HG03571 (cell line): ENCODE measurements at regions not wholly inside any gene's neighbourhood (a gene's known extent, or its start where the extent isn't known, plus 50 kb on each side); places are given as distances from the start of the nearest gene placed in this dataset.

Experiments used
- ATAC-seq: cut with Tn5 transposase; IDR thresholded peaks from one replicate; pipeline ENCODE4 v1.9.1; 2021; ENCODE audit not compliant: unreplicated experiment

DNA sequence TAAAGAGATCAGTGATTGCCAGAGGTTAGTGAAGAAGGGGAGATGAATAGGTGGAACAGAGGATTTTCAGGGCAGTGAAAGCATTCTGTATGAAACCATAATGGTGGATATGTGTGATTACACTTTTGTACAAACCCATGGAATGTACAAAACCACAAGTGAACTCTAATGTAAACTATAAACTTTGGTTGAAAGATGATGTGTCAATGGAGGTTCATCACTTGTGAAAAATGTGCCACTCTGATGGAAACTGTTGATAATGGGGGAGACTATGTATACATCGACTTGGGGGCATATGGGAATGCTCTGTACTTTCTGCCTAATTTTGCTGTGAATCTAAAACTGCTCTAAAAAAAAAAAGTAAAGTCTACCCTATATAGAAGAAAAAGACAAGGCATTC, 68.7 kb upstream of the ARHGEF3 start:
- ATAC-seq, result no peak

DNA sequence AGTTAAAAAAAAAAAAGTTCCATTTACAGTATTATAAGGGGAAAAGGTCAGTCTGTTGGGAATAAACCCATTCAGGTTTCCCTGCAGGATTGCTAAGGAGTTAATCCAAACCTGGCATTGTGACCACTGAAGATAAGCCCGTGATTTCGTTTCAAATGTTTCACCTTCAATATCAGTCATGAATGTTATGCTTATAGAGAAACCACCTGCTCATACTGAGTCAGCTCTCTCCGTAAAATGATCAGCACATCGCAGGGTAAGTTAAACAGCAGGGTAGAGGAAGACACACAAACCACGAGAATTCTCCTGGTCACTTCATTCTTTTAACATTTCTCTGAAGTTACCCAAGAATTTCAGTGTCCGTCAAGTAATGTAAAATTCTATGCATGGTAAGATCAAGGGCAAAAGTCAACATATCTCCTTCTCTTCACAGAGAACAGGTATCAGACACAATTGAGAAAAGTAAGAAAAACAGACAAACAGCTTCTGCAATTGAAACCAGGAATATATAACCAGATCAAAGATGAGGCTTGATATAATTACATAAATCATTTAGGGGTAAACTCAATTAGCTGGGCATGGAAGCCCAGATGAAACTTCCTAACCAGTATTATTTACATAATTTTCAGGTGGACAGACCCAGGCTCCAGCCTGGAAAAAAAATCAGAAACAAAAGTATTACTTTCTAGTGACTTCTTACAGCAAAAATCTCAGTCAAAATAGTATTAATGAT, 67.6 kb upstream of the ARHGEF3 start:
- ATAC-seq, result no peak

DNA sequence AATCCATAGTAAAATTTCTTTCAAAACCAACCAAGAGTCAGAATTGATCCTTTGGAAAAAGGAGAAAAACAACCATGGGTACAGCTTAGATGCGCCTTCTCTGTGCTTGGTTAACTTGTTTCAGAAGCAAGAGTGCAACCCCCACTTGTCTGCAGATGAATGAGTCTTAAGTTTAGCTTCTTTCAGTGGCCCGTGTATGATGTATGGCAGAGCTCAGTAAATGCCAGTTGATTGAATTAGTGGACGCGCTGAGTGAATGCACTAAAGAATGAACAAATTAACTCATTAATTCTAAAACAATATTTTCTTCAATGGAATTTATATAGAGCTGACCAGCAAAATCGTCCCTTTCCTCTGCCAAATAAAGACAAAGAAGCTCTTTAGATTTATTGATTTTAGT, 67.0 kb upstream of the ARHGEF3 start:
- ATAC-seq, result no peak

DNA sequence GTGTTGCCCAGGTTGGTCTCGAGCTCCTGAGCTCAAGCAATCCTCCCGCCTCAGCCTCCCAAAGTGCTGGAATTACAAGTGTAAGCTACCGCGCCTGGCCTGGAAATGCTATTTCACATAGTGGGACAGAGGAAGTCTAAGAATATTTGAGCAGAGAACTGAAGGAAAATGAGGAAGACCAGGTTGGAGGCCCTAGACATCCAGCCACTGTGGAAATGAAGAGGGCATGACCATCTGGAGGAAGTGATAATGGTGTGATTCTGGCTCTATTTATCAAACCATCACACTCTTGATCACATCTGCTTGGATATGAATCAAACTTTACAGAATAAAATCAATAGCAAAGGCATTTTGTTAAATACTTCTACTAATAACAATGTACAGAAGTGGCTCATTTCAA, 65.9 kb upstream of the ARHGEF3 start:
- no peak for ATAC-seq

DNA sequence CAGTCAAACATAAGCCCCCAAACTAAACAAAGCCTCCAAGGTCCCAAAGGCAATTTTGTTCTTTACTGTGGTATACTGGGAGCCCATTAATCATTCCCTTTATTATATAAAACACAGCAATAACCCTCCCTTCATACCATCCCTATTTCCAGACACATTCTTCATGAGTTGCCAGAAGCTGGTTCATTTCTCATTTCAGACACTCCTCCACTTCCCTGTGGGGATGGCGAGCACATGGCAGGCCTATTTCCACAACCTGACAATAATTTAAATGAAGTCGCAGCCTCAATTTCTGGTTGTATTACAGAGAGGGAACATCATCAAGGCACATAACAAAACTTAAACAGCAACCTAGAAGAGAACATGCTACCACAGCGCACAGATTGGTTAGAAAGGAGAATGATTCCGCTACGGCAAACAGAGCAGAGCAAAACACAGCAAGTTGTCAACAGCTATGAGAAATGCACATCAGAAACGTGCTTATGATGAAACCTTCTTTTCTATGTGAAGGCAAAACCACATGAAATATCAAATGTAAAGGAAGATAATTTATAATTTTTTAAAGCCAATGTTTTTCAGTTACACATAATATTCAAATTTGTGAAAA, 63.3 kb upstream of the ARHGEF3 start:
- no peak for ATAC-seq

DNA sequence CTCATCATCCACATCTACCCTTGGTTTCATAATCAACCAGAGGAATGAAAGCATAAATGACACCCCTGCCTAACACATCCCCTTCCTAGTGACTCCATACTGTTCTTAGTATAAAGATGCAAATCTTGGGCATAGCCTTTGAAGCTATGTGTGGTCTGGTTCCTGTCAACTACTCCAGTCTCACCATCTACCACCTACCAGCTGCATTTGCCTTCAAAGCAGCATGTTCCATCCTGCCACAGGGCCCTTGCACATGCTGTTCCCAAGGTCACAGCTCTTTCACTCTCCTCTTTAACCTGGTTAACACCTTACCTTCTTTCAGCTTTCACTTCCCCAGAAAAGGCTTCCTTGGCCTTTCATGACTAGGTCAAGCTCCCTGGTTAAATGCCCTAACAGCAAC, 62.3 kb upstream of the ARHGEF3 start:
- ATAC-seq, result no peak

DNA sequence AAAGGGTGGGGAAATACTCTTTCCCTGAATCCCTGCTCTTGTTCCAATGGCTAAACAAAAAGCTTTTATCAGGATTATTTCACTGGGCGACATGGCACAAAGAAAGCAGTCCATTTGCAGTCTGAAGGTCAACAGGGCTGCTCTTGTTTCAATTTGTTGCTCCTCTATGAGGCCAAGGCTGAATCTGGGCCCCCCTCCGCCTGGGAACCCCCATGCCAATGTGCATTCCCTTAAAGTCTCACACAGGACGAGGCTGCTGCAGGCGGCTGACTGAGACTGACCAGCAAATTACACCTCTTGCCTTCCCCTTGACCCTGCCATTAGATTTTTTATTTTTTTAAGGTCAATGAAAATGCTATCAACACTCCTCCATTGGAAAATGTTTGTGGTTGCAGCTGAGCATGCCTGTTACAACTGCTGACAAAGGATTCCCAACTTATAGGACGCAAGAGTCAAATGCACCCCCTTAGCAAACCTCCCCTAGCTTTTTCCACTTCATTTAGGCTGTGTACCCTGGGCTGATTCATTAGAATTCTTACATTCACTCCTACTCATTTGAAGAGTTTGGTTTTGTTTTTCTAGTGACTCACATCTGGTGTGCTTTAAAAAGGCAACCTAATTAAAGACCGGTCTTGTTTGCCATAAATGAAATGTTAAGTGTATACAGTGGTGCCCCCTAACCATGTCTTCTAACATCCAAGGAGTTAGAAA, 60.8 kb upstream of the ARHGEF3 start:
- no peak for ATAC-seq

DNA sequence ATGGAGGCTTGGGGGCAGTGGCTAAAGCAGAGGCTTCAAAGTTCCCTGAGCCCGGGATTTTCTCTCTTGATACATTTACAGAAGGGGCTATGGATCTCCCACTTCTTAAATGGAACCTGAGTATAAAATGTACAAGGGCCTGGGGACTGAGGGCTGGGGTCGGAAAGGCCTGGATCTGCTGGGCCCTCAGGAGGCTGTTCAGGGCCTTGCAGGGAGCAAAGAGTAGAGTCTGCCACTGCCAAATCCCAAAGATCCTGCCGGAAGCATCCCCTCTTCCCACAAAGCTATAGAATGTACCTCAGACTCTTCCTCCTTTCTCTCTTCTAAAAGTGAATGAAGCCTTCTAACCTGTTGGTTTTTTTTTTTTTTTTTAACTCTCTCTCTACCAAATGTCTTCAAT, 59.8 kb upstream of the ARHGEF3 start:
- ATAC-seq, result no peak

DNA sequence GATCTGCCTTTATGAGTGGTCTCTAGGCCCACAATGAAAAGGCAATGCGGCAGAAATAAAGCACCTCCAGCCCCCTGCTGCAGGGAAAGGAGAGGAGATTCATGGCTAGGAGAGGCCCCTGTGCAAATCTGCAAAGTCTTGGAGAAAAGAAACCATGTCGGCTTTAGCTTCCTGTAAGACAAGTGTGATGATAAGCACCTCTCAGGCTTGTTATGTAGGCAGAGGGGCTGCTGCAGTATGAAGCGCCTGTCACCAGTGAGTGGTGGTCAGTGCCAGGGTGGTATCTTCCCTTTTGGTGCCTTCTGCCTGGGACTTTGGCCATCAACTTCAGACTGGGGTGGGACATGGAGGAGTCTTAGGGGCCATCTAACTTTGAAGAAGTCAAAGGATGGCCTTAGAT, 59.2 kb upstream of the ARHGEF3 start:
- ATAC-seq, result no peak

DNA sequence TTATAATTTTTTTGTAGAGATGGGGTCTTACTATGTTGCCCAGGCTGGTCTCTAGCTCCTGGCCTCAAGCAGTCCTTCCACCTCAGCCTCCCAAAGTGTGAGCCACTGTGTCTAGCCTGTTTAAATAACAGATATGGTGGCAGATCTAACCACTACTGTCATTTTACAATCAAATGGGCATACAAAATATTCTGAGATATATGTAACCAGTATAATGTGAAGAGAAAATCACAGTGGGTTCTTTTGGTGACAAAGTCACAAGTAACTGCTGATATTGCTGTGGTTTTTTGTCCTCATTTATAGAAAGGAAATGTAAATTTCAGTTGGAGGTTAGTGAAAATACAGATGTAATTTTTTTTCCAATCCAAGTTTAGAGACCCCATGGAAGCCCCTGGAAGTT, 58.6 kb upstream of the ARHGEF3 start:
- no peak for ATAC-seq

DNA sequence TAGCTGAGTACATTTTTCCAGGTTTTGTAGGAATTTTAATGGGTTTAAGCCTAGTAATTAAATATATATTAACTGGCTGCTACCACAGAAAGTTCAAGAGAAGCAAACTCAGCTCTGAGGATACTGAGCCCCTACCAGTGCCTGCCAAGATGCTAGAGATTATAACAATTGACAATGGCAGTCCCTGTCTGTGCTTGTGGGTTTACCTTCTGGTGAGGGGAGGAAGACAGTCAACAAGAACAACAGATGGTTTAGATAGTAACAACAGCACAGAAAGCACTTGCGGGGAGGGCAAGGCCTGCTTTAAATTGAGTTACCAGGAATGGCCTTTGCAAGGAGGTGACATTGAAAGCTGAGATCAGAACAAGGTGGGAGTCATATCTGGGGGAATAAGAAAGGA, 56.6 kb upstream of the ARHGEF3 start:
- ATAC-seq, result no peak

DNA sequence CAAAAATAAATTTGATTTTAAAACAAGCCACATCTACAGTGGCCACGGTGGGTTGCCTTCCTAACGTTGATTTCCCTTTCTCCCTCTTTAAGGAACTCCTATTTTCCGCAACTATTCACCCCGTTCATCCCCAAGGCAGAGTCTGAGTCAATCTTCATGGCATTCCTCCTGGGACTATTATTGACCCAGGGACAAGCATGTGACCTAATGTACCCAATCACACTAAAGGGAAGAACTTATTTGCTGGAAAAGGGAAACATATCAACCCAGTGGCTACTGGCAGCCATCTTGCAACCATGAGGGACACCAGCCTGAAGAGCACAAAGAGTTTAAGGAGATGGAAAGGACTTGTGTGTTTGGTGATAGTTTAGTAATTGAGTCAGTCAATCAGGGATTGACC, 55.4 kb upstream of the ARHGEF3 start:
- ATAC-seq, result no peak

DNA sequence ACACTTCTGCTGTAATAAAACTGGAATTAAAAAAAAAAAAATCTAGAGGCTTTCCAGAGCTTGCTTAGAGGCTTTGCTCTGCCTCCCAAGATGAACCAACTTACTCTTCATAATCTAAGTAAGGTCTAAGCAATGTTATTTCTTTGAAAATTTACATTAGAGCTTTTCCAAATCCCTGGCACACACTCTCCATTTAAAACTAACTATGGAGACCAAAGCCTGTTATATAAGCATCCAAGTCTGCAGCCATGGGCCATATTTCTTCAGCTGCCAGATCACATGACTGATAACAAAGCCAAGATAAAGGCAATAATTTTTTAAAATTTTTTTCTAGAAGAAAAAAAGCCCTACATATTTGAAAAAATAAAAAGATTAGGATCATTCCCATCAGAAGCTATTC, 55.0 kb upstream of the ARHGEF3 start:
- no peak for ATAC-seq

DNA sequence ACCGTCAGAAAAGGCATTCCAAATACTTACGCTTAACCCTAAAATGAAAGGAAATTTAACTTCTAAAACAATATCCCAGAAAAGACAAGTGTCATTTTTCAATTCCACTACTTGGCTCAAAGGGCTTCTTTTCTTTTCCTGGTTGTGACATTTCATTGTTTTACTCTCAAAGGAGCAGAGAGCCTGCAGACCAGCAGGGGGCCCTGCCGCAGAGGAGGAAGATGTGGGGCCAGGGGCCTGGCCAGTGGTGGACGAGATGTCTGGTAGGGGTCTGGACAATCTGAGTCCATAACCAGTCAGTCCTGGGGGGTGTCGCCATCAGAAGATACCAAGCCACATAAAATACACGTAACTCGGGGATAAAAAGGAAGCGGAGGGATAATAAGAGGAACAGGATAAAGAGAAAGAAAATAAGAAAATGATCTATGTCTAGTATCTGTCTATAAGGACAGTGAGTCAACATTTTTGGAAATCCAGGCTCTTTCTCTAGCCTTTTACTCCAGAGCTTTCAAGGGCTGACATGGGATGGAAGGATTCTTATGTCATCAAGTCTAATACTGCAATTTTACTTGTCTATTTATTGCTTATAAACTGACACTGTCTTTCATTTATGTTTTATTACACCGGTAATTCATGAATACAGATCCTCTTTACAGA, 54.2 kb upstream of the ARHGEF3 start:
- ATAC-seq, result no peak

DNA sequence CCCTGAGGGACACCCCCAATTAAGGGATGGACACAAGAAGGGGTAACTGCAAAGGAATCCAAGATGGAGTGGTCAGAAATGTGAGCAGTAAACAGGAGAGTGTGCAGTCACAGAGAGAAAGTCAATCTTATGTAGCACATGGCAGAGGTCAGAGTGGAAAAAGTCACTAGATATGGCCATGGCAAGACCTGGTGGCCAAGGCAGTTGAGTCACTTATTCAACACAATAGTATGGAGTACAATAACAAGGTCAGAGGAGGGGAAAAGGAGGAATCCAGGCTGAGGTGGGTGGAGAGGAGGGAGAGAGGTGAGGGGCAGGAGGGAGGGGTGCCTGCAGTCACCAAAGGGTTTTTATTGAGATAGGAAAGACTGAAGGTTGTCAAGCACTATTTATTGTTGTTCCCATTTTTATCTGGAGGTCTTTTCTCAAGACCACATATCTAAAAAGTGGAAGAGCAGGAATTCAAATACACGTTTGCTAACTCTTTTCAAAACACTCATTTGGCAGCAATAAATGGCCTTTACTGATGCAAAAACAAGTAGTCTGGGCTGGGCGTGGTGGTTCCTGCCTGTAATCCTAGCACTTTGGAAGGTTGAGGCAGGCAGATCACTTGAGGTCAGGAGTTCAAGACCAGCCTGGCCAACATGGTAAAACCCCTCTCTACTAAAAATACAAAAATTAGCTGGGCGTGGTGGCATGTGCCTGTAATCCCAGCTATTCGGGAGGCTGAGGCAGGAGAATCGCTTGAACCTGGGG, 53.3 kb upstream of the ARHGEF3 start:
- ATAC-seq, result no peak

DNA sequence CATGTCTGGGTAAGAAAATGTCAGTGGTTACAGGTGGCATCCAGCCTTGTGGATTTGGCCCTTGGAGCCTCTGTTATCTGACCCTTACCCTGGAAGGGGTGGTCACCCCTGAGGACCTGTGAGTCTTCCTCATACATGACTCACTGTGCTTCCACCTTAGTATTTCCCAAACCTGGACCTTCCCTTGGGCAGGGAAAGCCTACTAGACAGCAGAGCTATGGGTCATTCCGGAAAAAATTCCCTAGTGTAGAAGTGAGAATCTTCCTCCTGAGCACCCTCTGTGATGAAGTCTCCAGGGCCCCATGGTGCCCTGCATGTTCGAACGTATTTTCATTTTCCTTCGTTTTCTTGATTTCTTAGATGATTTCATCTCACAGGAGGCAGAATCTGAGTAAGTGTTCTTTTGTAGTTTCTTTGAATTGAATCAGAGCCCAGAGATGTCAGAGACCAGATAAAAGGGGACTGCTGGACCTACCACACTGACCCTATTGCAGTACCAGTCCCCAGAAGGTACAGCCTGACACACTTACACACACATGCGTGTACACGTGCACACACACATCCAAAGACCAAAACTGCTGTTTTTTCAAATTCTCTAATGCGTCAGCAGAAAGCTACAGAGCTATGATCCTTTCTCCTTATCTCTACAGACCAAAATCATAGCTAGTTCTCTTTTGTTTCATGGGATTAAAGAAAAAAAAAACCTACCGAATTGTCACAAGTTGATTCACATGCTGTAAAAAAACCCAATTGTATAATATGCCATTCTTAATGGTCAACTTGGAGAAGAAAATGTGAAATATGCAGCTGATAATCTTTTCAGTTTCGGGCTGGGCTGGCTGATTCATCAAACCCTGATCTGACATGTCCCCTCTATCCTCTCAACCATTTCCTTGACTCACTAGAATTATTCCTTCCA, 50.5 kb upstream of the ARHGEF3 start:
- no peak for ATAC-seq
